D721Med (cell line): ENCODE measurements at regions not wholly inside any gene's neighbourhood (a gene's known extent, or its start where the extent isn't known, plus 50 kb on each side); places are given as distances from the start of the nearest gene placed in this dataset.
A peak's percentile ranks its signal among the peaks of the same experiment; 100 is the strongest.

Experiments used
- DNase-seq: peaks from one replicate; pipeline ENCODE4 v3.0.0; 2011; ENCODE audit warnings: low spot score; ENCODE audit not compliant: insufficient read length
- FAIRE-seq: peaks from 2 replicates; lab custom pipeline; 2011; peaks lifted over from hg19 to GRCh38; lab: Jason Lieb, UNC
- CTCF ChIP-seq: IDR thresholded peaks from 2 replicates; pipeline ENCODE4 v1.5.1; 2012; ENCODE audit warnings: mild to moderate bottlenecking, control low read depth; ENCODE audit not compliant: insufficient read depth; ENCODE audit errors: missing control alignments

- FAIRE-seq (peak; percentile 84), DNase-seq (no peak)
- no peak for TF ChIP-seq CTCF
These were observed 341.5 kb upstream of the ZP4 start for GRCh38 chr1:238232084-238232710.

- no peak for TF ChIP-seq CTCF
- DNase-seq (no peak), FAIRE-seq (no peak)
These were observed 336.1 kb upstream of the ZP4 start for GRCh38 chr1:238226810-238227209.

- no peak for TF ChIP-seq CTCF
- FAIRE-seq = peak; percentile 53
- no peak for DNase-seq
These were observed 332.4 kb upstream of the ZP4 start for GRCh38 chr1:238223076-238223640.

- DNase-seq = no peak
- no peak for FAIRE-seq
- TF ChIP-seq CTCF = no peak
These were observed 331.0 kb upstream of the ZP4 start for GRCh38 chr1:238221738-238222137.

GRCh38 chr1:238214449-238214848, 323.7 kb upstream of the ZP4 start:
- TF ChIP-seq CTCF = no peak
- DNase-seq (no peak), FAIRE-seq (no peak)

- TF ChIP-seq CTCF = no peak
- DNase-seq (no peak), FAIRE-seq (no peak)
These were observed 314.4 kb upstream of the ZP4 start for GRCh38 chr1:238205045-238205662.

GRCh38 chr1:238201992-238202391, 311.3 kb upstream of the ZP4 start:
- FAIRE-seq = no peak
- TF ChIP-seq CTCF = no peak
- no peak for DNase-seq
